COR-L47 (cell line): ENCODE measurements at regions not wholly inside any gene's neighbourhood (a gene's known extent, or its start where the extent isn't known, plus 50 kb on each side); places are given as distances from the start of the nearest gene placed in this dataset.

Experiments
- DNase-seq: peaks from one replicate; lab custom pipeline; 2025; lab: John Stamatoyannopoulos, UW

DNA sequence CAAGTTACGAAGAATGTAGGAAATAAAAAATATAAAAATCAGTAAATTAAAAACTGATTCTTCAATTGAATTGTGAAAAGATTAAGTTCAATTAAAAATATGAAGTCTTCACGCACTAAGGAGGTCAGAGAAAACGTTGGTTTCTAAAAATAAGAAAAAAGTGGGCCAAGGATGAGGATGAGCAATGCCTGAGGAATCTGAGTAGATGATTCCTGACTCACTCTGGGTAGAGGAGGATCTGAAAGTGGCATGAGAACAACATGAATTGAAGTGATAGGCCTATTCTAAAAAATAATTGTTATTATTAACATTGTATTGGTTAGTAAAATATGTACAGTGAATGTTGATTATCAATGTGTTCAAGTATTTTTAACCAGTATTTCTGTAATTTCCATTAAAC is 444.2 kb downstream of the GRIA2 start:
- DNase-seq = no peak

DNA sequence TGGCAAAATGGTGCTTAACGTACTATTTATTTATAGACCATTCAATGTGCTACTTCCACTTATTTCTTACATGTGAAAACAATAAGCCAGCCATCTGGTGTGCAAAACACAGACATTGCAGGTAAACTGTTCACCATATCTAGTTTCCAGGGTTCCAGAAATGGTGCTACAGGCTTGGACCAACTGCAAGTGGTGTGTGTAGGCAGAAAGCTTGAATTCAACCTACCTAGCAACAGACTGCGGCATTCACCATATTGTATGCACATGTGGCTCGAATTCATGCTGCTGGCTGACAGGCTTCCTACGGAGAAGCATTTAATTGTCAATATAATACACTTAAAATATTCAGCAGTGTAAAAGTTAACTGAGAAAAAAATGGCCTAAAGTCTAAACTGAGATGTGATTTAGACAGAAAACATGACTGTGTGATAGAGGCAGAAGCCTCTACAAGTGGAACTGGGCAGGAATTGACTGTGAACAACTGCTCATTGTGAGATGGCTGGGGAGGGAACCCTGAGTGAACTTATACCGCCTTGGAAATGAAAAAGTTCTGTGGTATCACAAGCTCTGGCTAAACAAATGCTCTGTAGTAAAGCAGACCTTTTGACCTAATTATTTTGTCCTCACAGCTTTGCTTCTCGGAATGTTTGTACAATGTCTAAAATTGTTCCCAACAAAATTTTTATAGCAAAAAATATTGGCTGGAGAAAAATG is 434.7 kb downstream of the GRIA2 start:
- DNase-seq = no peak

DNA sequence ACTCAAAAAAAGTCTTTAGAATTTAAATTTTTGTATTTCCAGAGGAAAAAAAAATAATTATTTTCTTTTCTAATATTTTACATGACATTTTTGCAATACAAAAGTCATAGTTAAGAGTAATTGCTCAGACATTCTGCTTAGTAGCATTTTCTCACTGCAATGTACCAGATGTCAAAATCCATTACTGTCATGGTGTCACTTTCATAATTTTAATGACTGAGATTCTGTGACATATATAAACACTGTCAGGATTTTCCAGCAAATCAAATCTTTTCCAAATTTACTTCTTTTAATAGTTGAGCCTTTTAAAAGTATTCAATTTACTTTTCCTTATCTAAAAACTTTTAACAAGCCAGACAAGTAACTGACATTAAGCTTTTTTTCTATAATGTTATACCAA is 422.7 kb downstream of the GRIA2 start:
- DNase-seq = no peak

DNA sequence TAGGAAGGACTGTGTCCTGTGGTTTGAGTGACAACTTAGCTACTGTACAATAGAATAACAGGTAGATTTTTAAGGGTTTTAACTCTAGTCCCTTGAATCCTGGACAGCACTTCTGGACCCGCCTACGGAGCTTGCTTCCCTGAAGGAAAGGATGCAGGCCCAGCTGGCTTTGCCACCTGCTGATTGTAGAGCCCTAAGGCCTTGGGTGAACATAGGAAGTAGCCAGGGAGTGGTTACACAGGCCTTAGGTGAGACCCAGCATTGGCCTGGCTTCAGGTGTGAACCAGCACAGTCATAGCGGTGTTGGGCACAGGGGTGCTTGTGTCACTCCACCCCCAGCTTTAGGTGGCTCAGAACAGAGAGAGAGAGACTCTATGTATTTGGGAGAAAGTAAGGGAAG is 413.5 kb downstream of the GRIA2 start:
- DNase-seq = no peak

DNA sequence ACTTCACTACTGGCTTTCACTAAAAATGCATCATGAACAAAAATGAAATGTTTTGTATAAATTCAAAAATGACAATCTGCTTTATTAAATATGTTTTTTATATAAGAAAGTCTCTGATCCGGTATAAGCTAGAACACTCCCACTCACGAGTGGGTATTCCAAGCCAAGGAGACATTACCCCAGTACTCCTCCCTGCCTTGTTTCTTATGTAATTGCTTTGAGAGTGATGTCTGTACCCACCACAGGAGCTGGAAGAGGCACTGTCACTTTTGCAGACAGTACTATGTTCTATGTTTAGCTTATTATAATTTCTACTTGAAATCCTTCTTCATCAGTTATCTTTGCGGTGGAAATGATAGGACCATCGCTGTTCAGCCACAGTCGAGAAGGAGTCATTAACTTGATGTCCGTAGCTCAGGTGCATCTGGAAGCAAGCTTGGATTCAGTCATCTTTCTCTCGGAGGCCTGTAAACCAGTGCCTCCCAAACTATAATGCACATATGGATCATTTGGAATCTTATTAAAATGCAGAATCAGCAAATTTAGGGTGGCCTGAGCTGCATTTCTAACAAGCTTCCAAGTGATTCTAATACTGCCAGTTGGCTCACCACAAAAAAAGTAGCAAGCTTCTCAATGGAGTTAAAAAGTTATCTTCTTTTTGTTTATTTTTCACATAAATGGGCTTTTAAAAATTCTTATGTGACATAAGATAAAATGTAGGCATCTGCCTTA is 396.4 kb downstream of the GRIA2 start:
- no peak for DNase-seq

DNA sequence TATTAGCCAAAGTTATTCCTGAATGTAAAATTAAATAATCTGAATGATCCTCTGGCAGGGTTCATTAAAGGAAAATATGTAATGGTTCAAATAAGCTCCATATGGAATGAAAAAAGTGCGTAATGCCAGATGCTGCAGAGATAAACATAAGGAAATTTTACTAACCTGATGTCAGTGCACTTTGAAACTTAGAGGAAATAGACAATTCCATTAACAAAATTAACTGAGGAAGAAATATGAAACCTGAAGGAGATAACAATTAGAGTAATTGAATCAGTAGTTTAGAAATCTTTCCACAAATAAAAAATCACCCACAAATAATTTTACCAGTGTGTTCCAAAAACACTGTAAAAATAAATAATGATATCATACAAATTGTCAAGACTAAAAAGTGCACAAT is 387.5 kb downstream of the GRIA2 start:
- DNase-seq = no peak

DNA sequence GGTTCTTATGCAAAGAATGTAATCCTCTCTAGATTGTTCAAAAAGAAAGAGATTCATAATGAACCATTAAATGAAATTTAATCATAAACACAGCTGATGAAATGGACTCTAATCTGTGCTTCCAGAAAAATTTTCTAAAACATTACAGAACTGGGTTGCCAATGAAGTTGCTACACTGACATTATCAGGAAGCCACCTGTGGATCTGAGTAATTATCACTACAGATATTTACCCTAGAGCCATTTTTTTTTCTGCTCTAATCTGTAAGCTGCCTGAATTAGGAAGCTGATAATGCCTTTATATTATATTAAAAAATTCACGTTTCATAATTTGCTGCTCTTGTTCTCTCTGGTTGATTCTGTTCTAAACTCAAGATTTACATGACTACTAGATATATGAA is 380.1 kb downstream of the GRIA2 start:
- DNase-seq = no peak

DNA sequence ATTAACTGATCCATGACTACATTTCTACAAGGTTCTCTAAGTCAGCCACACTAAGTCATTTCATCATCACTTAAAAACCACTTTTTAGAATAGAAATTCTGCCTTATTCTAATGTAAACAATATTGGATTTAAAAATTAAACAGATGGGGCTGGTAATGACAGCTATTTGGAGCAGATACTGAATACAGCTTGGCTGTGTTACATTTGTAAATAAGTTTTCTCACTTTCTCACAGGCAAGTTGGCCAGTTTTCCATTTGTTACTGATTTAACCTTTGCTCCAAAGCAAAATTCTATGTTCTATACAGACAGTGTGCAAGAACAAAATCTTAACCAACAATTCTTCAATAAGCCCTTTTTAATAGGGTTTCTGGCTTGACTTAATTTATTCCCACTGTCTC is 370.7 kb downstream of the GRIA2 start:
- no peak for DNase-seq

DNA sequence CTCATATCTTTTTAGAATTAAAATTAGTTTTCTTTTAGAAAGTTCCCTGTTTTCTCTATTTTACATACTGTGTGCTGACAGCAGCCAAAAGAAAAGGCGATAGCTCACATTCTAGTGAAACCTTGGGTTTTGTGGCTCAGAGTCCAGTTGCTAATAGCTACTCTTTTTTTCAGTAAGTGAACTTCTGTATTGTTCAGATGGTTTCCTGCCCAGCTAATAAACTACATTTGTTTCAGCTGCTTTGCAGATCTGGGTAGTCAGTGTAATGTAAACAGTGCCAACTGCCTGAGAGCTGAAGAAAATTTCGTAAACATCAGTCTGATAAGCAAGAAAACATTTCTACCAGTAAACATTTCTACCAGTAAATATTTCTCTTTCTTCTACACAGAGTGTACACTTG is 370.2 kb downstream of the GRIA2 start:
- DNase-seq = no peak

DNA sequence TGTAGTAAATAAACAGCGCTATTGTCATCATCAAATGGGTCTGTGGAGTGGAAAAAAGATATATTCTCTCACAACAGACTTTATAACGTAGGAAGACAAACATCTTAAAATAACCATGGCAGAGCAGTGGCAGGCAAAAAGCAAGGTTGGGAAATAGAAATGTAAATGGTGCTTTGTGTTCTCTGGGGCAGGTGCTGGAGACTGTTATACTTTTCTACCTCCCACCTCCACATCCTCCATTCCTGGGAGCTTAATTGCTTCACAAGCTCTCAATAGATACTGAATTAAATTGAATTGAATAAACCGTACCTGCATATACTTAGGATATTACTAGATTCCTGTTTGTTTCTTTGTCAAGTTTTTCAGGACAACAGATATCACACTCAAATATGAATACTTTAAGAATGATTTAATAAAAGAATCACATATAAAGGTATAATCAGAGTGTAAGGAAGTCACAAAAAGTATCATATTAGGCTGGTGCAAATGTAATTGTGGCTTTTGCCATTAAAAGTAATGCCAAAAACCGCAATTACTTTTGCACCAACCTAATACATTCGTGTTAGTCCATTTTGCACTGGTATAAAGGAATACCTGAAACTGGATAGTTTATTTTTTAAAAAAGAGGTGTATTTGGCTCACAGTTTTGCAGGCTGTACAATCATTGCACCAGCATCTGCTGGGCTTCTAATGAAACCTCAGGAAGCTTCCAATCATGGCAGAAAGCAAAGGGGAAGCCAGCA is 367.3 kb downstream of the GRIA2 start:
- no peak for DNase-seq

DNA sequence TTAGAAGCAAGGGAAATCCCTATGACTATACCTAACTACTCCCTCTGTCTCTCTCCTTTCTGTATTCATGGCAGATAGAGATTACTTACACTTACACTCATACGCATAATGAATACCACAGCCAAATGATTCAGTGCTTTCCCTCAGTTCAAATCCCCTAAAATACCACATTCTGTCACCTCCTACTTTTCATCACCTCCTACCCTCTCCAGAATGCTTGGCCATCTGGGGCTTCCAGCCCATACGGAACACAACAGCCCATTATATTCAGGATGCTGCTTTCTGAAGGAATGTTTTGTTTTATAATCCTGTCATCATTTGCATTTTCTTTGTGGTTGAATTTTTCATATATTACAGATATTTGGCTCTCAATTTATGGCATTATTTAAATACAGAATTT is 361.6 kb downstream of the GRIA2 start:
- DNase-seq = no peak

DNA sequence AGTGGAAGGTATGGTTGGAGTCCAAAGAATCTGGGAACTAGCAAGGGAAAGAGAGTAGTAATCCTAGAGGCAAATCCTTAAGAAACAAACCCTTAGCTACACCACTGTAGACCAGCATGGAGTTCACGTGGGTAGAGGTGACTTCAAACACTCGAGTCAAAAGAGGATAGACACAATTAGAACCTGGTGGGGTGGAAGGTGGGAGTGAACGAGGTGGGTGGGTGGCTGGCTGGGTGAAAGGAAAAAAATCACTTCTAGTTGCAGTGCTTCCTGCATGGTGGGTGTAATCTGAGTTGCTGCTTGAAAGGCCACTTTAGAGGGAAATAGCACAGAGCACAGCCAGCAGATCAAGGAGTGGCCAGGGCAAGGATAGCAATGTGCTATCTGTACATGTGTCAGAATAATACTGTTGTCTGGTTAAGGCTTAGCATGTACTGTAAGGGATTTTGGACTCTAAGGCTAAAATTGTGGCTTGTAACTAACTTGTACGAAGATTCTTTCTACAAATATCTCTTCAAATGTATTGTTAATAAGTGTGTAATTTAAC is 356.2 kb downstream of the GRIA2 start:
- DNase-seq = no peak

DNA sequence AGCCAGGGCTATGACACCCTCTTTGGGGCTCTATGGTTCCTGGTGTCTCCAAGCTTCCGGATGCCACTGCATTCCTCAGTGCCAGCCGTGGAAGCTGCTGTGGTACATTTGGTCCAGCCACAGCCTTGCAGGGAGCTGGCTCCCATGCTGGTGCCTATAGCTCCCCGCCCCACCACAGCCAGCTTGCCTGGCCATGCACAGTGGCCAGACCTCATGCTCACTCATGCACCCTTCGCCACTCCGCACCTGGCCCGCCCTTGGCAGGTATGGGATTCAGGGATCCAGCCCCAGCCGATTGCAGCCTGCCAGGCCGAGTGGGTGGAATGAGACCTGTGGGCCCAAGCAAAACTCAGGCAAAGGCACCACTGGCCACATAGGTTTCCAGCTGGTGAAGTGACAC is 354.8 kb downstream of the GRIA2 start:
- no peak for DNase-seq

DNA sequence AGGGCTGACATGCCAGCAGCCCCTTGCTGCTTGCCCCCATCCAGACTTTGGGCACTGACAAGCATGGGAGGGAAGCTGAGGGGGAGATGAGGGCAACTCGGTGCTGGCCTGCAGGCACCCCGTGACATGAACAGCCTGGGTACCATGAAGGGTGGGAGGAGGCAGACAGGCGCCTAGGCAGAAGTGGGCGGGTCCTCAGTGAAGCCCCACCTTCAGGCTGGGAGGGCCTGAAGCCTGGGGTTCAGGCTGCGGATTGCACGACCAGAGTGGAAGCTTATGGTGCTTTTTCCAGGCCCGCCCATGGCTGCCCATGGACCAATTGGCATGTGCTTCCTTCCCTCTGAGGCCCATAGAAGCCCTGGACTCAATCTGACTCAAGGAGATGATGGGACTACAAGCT is 354.1 kb downstream of the GRIA2 start:
- no peak for DNase-seq

DNA sequence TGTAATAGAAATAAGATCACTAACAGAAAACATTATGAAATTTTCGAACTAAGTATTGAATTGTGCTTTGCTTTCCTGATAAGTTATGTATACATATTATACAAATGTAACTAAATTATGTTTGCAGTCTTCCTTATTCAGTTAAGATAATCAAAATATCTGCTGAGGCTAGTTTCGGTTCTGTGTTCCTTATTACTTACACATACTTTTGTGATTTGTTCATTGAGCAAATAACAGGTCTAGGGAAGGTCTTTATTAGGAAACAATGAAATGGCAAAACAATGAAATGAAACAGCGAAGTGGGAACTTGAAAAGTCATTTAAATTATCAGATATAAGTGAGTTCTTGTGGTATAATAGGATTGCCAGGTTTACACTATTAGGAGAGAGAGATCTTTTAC is 352.4 kb downstream of the GRIA2 start:
- DNase-seq = no peak

DNA sequence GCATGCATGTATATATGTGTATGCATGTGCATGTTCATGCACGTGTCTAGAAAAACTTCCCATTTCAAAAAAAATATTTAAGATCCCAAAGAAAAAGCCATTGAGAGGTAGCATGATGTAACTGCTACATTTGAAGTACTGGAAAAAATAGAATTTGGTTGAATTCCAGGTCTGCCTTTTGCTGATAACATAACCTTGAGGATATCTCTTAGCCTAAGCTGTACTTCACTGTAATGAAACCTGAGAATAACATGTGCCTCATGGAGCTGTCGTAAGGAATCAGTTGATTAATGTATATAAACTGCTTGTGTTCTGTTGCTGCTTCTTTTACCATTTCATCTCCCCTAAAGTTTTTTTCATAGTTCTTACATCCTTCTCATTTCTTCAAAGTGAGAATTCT is 351.8 kb downstream of the GRIA2 start:
- DNase-seq = no peak

DNA sequence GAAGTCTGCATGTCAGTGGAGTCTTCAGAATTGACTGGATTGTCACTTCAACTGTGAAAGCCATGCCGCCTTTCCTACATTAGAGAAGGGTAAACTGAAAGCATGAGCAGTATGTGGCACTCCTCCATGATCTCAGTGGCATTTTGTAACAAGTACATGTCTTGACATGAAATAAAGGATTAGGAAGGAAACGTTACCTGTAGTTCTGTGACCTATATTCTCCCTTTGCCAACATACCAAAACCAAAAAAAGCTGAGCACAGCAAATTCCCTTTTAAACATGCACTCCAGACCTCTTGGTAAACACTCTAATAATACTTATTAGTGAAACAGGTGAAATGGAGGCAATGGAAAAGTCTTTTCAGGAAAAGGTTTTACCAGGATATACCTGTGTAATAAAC is 344.2 kb downstream of the GRIA2 start:
- DNase-seq = no peak

DNA sequence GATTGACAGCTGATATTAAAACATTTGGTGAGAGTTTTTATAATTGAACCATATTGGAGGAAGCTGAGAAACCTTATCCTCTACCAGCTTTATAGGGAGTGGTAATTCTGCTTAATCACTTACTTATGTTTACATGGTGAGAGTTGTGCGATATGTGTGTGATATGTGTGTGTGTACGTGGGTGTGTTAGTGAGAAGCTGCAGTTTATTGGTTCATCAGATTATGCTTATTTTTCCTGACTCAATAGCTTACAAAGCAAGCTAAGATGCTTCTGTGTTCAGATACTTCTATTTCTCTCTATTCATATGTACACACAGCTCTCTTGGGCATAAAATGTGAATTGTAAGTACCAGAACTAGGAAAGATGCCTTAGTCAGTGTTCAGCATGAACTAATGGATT is 343.7 kb downstream of the GRIA2 start:
- DNase-seq = no peak

DNA sequence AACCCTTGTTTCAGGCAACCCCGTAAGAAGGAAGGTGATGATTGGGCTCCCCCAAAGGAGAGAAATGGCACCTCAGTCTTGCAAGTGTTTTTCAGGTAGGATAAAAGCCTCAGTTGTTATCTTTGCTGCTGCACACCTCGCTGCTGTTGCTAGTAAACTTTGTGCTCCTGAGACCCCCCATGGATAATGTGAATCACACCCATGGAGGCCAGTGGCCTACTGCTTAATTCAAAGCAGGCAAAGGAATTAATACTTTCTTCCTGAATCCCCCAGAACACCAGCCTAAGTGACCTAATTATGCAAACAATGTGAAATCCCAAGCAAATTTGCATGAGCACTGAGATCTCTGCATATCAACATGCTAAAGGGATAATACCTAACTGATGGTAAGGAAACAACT is 337.5 kb downstream of the GRIA2 start:
- no peak for DNase-seq

DNA sequence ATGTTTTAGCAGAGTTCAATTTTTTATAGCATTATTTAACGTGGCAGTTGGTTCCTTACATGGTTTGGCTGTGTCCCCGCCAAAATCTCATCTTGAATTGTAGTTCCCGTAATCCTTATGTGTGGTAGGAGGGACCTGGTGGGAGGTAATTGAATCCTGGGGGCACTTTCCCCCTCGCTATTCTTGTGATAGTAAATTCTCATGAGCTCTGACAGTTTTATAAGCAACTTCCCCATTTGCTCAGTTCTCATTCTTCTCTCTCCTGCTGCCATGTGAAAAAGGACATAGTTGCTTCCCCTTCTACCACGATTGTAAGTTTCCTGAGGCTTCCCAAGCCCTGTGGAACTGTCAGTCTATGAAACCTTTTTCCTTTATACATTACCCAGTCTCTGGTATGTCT is 329.5 kb downstream of the GRIA2 start:
- no peak for DNase-seq

DNA sequence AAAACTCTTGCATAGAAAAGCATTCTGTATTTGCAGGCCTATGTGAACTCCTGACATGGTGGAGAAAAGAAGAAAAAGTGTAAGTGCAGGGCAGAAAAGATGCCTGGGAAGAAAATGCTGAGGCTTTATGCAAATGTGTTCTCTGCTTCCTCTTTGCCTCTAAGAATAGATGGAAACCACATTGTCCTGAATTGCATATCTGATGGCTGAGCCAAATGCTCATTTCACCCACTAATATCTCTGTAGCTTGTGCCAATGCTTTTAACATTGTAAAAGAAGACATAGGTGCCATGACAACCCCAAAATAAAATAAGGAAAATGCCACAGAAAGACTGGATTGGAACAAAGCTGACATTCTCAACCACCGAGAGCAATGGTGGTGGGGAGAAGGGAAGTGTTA is 307.4 kb downstream of the GRIA2 start:
- no peak for DNase-seq

DNA sequence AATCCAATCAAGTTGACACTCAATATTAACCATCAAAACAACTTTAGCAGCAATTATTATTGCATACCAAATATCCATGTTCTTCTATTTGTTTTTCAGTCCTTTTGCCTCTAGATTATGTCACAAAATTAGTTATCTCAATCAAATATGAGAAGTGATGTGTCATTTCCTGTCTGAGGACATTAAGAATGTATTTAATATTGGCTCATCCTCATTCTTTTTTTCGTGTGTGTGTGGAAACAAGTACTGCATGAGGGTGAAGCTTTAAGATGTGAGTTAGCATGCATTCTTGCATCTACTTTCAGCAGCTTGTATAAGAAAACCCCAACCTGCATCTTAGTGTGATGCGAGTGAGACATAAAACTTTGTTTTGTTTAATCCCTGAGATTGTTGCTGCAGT is 301.4 kb downstream of the GRIA2 start:
- DNase-seq = no peak

DNA sequence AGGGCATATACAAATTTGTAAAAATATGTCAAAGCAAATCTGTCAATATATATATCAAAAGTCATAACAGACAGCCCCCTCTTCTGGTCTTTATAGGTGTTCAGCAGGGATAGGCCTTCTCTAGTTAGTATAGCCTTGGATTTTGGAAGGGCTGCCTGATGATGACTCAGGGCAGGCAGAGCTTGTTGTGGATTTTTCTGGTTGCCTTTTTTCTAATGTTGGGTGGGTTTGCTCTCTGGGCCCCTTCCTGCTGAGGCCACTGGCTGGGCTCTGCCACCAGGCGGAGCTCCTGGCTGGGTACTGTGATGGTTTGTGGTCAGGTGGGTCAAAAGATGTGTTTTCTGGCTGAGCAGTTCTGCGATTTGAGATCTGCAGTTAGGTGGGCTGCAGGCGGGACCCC is 294.2 kb downstream of the GRIA2 start:
- DNase-seq = no peak
